ENCODE measurements at regions not wholly inside any gene's neighbourhood (a gene's known extent, or its start where the extent isn't known, plus 50 kb on each side); places are given as distances from the start of the nearest gene placed in this dataset.

DNA sequence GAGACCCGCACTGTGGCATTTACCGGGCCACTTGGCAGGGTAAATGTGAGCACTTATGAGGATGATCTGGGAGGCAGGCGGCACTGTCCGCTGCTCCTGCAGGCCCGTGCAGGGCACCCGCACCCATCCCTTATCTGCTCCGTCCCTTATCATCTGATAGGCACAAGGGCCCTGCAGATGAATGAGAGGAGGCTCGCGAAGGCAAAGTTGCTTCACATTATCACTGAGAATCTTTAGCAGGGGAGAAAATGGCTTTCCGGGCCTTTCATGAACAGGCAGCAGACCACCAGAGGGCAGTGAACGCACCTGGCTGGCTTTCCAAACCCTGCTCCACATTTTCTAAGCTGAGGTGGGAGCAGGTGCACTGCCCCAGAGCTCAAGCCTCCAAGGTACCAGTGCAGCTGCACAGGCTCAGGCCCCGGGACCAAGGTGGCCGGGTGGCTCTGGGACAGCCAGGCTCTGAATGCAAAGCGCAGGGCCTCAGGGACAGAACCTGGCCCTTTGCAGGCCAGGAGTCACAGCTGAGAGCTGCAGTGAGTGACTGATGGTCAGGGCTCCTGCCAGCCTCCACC is 165.6 kb downstream of the SHANK2 start:
- ATAC-seq (peak; percentile 37), DNase-seq (peak in 2 of 4 donors; percentile 5 to 43)
- TF ChIP-seq, protein P1, sequence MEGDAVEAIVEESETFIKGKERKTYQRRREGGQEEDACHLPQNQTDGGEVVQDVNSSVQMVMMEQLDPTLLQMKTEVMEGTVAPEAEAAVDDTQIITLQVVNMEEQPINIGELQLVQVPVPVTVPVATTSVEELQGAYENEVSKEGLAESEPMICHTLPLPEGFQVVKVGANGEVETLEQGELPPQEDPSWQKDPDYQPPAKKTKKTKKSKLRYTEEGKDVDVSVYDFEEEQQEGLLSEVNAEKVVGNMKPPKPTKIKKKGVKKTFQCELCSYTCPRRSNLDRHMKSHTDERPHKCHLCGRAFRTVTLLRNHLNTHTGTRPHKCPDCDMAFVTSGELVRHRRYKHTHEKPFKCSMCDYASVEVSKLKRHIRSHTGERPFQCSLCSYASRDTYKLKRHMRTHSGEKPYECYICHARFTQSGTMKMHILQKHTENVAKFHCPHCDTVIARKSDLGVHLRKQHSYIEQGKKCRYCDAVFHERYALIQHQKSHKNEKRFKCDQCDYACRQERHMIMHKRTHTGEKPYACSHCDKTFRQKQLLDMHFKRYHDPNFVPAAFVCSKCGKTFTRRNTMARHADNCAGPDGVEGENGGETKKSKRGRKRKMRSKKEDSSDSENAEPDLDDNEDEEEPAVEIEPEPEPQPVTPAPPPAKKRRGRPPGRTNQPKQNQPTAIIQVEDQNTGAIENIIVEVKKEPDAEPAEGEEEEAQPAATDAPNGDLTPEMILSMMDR (IDR thresholded peaks at IDR 0.05), result no peak
- H3K27me3 ChIP-seq, result no peaks in the 10 kb centered on the region
- H3K4me1 ChIP-seq, result no peaks in the 10 kb centered on the region
- H3K4me3 ChIP-seq, result no peak overlapping the region
- H3K36me3 ChIP-seq, result no peaks in the 10 kb centered on the region
- H3K9me3 ChIP-seq, result no peaks in the 10 kb centered on the region
- intact Hi-C loops (cut with DNase I), result no loop called here
- no peak overlapping the region for H3K27ac ChIP-seq

DNA sequence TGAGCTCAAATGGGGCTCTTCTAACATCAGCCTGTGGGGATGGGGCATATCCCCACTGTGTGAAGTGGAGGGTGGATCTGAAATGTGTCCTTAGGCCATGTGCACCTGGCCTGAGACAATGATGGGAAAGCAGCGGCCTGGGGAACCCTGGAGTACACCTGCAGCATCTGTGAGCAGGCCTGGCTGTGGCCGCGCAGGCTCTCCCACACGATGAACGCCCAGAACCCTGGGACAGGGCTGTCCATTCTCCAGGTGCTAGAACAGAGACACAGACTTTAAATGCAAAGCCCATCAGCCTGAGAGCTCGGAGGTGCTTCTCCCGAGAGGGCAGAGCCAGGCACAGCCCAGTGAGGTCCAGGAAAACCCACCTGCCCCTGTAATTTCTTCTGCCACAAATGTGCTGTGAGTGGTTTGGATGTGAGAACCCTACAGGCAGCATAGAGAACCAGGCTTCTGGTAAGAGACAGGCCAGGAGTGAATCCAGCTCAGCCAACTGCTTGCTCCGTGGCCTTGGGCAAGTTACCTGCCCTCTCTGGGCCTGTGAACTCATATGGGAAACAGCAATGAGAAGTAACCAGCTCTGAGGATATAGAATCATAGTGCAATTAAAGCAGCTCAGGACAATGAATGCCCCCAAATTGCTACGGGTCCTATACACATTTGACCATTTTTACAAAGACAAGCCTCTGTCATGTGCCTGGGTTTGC is 167.9 kb downstream of the SHANK2 start:
- ATAC-seq, result no peak
- Histone ChIP-seq H3K9me3 (no peaks in the 10 kb centered on the region), H3K27me3 (no peaks in the 10 kb centered on the region), H3K27ac (no peak overlapping the region), H3K36me3 (no peaks in the 10 kb centered on the region), H3K4me3 (no peak overlapping the region), H3K4me1 (no peaks in the 10 kb centered on the region)
- no peak for DNase-seq
- intact Hi-C loops (cut with DNase I), result no loop called here
- TF ChIP-seq, protein P1 (IDR thresholded peaks at IDR 0.05), result no peak

DNA sequence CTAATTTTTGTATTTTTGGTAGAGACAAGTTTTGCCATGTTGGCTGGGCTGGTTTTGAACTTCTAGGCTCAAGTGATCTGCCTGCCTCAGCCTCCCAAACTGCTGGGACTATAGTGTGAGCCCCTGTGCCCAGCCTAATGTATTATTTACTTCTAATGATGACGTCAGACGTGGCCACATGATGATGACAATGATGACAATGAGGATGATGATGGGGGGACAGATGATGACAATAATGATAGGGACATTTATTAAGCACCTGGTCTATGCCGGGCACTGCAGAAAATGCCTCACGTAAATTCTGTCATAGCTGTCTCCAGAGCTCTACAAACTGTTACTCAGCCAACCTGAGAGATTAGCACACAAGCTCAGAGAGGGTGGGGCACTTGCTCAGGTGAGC is 169.3 kb downstream of the SHANK2 start:
- ATAC-seq (no peak), DNase-seq (no peak)
- no peak overlapping the region for H3K4me3 ChIP-seq
- no peaks in the 10 kb centered on the region for H3K9me3 ChIP-seq
- H3K27me3 ChIP-seq, result no peaks in the 10 kb centered on the region
- no peak overlapping the region for H3K27ac ChIP-seq
- intact Hi-C loops (cut with DNase I), result no loop called here
- TF ChIP-seq, protein P1 (IDR thresholded peaks at IDR 0.05), result no peak
- no peaks in the 10 kb centered on the region for H3K36me3 ChIP-seq
- H3K4me1 ChIP-seq, result no peaks in the 10 kb centered on the region

GRCh38 chr11:71082454-71082853 is 169.9 kb downstream of the SHANK2 start:
- no peaks in the 10 kb centered on the region for H3K36me3 ChIP-seq
- ATAC-seq (no peak), DNase-seq (no peak)
- H3K27ac ChIP-seq, result no peak overlapping the region
- H3K4me3 ChIP-seq, result no peak overlapping the region
- H3K27me3 ChIP-seq, result no peaks in the 10 kb centered on the region
- intact Hi-C loops (cut with DNase I), result no loop called here
- H3K4me1 ChIP-seq, result no peaks in the 10 kb centered on the region
- TF ChIP-seq, protein P1 (IDR thresholded peaks at IDR 0.05), result no peak
- H3K9me3 ChIP-seq, result no peaks in the 10 kb centered on the region

GRCh38 chr11:71081704-71082230 is 170.6 kb downstream of the SHANK2 start:
- Histone ChIP-seq H3K36me3 (no peaks in the 10 kb centered on the region), H3K4me1 (no peaks in the 10 kb centered on the region), H3K27ac (no peak overlapping the region), H3K4me3 (no peak overlapping the region), H3K27me3 (no peaks in the 10 kb centered on the region), H3K9me3 (no peaks in the 10 kb centered on the region)
- ATAC-seq (no peak), DNase-seq (no peak)
- intact Hi-C loops (cut with DNase I), result no loop called here
- TF ChIP-seq, protein P1 (IDR thresholded peaks at IDR 0.05), result no peak
